H9 (cell line): ENCODE measurements at regions not wholly inside any gene's neighbourhood (a gene's known extent, or its start where the extent isn't known, plus 50 kb on each side); places are given as distances from the start of the nearest gene placed in this dataset.

Experiments used
- DNase-seq: peaks from one replicate; pipeline ENCODE4 v3.0.0-alpha.2; 2017
- H2AFZ ChIP-seq: one replicate; pipeline ENCODE4 v1.6.1; 2013; ENCODE audit warnings: mild to moderate bottlenecking, low read length, control low read depth, moderate library complexity
- H2AK5ac ChIP-seq: 2 replicates; pipeline ENCODE4 v1.6.1; 2013; ENCODE audit warnings: low read length, control low read depth, mixed read lengths; ENCODE audit not compliant: insufficient read length
- H2BK120ac ChIP-seq: one replicate; pipeline ENCODE4 v1.6.1; 2013; ENCODE audit warnings: low read depth, mild to moderate bottlenecking, low read length, control low read depth, inconsistent platforms; ENCODE audit not compliant: poor library complexity, severe bottlenecking
- H2BK12ac ChIP-seq: 2 replicates; pipeline ENCODE4 v1.6.1; 2013; ENCODE audit warnings: low read length, control low read depth, mixed read lengths, low read depth; ENCODE audit not compliant: insufficient read length
- H2BK15ac ChIP-seq: 2 replicates; pipeline ENCODE4 v1.6.1; 2013; ENCODE audit warnings: low read depth, low read length, control low read depth
- H2BK20ac ChIP-seq: one replicate; pipeline ENCODE4 v1.6.1; 2013; ENCODE audit warnings: low read depth, mild to moderate bottlenecking, low read length, control low read depth, inconsistent platforms; ENCODE audit not compliant: poor library complexity, severe bottlenecking
- H2BK5ac ChIP-seq: 2 replicates; pipeline ENCODE4 v1.6.1; 2013; ENCODE audit warnings: low read length, control low read depth, mixed read lengths; ENCODE audit not compliant: insufficient read length
- H3K14ac ChIP-seq: 2 replicates; pipeline ENCODE4 v1.6.1; 2013; ENCODE audit warnings: low read length, control low read depth; ENCODE audit not compliant: insufficient read depth
- H3K18ac ChIP-seq: 2 replicates; pipeline ENCODE4 v1.6.1; 2013; ENCODE audit warnings: low read depth, mild to moderate bottlenecking, mixed read lengths, low read length, control low read depth; ENCODE audit not compliant: insufficient read length
- H3K23ac ChIP-seq: 2 replicates; pipeline ENCODE4 v1.6.1; 2013; ENCODE audit warnings: low read length, control low read depth, mixed read lengths, low read depth; ENCODE audit not compliant: insufficient read length
- H3K23me2 ChIP-seq: 2 replicates; pipeline ENCODE4 v1.6.1; 2013; ENCODE audit warnings: low read depth, mild to moderate bottlenecking, mixed read lengths, low read length, control low read depth; ENCODE audit not compliant: insufficient read length, poor library complexity, severe bottlenecking
- H3K27ac ChIP-seq: 2 replicates; pipeline ENCODE4 v1.5.1; 2013; ENCODE audit warnings: low read length, control low read depth, mixed read lengths, low read depth; ENCODE audit not compliant: insufficient read length
- H3K27me3 ChIP-seq: 2 replicates; pipeline ENCODE4 v1.6.1; 2013; ENCODE audit warnings: low read length, control low read depth, inconsistent platforms; ENCODE audit not compliant: insufficient read depth
- H3K4ac ChIP-seq: 2 replicates; pipeline ENCODE4 v1.6.1; 2013; ENCODE audit warnings: low read depth, mild to moderate bottlenecking, control low read depth, inconsistent platforms, low read length, moderate library complexity
- H3K4me1 ChIP-seq: 2 replicates; pipeline ENCODE4 v1.6.1; 2013; ENCODE audit warnings: low read length, control low read depth, inconsistent platforms; ENCODE audit not compliant: insufficient read depth
- H3K4me2 ChIP-seq: 2 replicates; pipeline ENCODE4 v1.6.1; 2013; ENCODE audit warnings: low read length, control low read depth, mixed read lengths; ENCODE audit not compliant: insufficient read length, insufficient read depth
- H3K56ac ChIP-seq: 2 replicates; pipeline ENCODE4 v1.6.1; 2013; ENCODE audit warnings: low read depth, mild to moderate bottlenecking, mixed read lengths, low read length, control low read depth; ENCODE audit not compliant: insufficient read length
- H3K79me1 ChIP-seq: 2 replicates; pipeline ENCODE4 v1.6.1; 2013; ENCODE audit warnings: low read depth, mild to moderate bottlenecking, moderate library complexity, low read length, control low read depth, inconsistent platforms; ENCODE audit not compliant: insufficient read depth, poor library complexity, severe bottlenecking
- H3K79me2 ChIP-seq: 2 replicates; pipeline ENCODE4 v1.6.1; 2013; ENCODE audit warnings: low read length, control low read depth, inconsistent platforms; ENCODE audit not compliant: insufficient read depth
- H3K9ac ChIP-seq: 2 replicates; pipeline ENCODE4 v1.6.1; 2013; ENCODE audit warnings: low read length, control low read depth, mixed read lengths; ENCODE audit not compliant: insufficient read length; ENCODE audit errors: extremely low read depth
- H3K9me3 ChIP-seq: one replicate; pipeline ENCODE4 v1.6.1; 2013; ENCODE audit warnings: low read depth, low read length, inconsistent platforms; ENCODE audit not compliant: control insufficient read depth
- H3T11ph ChIP-seq: one replicate; pipeline ENCODE4 v1.6.1; 2013; ENCODE audit warnings: mild to moderate bottlenecking, low read length, control low read depth, inconsistent platforms
- H4K20me1 ChIP-seq: one replicate; pipeline ENCODE4 v1.6.1; 2013; ENCODE audit not compliant: control insufficient read depth, insufficient read length, insufficient read depth
- H4K5ac ChIP-seq: 2 replicates; pipeline ENCODE4 v1.6.1; 2013; ENCODE audit warnings: low read depth, mild to moderate bottlenecking, mixed read lengths, low read length, control low read depth; ENCODE audit not compliant: insufficient read length
- H4K8ac ChIP-seq: replicated peaks from 2 replicates; pipeline ENCODE4 v1.6.1; 2013; ENCODE audit warnings: low read length, control low read depth, mixed read lengths, low read depth; ENCODE audit not compliant: insufficient read length
- H4K91ac ChIP-seq: 2 replicates; pipeline ENCODE4 v1.6.1; 2013; ENCODE audit warnings: low read depth, mild to moderate bottlenecking, moderate library complexity, mixed read lengths, low read length, control low read depth; ENCODE audit not compliant: insufficient read length
- H3K27ac Mint-ChIP-seq, 3 experiments: 2 replicates in 2 of 3; 3 replicates in 1 of 3; pipeline ENCODE4 v1.8.0; 2020 to 2021; ENCODE audit warnings: mixed read lengths in 3 of 3, mild to moderate bottlenecking in 1 of 3, moderate library complexity in 1 of 3
- H3K27me3 Mint-ChIP-seq: 2 replicates; pipeline ENCODE4 v1.8.0; 2021; ENCODE audit warnings: low read depth, mild to moderate bottlenecking, moderate library complexity, mixed read lengths
- H3K36me3 Mint-ChIP-seq, 3 experiments: 2 replicates in 2 of 3; 3 replicates in 1 of 3; pipeline ENCODE4 v1.8.0; 2020 to 2021; ENCODE audit warnings: low read depth in 3 of 3, mixed read lengths in 3 of 3; ENCODE audit not compliant: insufficient read depth in 1 of 3
- H3K4me1 Mint-ChIP-seq, 2 experiments: 2 replicates each; pipeline ENCODE4 v1.8.0; 2020; ENCODE audit warnings: mixed read lengths in 2 of 2
- H3K4me3 Mint-ChIP-seq, 2 experiments: 2 replicates in 1 of 2; 3 replicates in 1 of 2; pipeline ENCODE4 v1.8.0; 2020 to 2021; ENCODE audit warnings: mild to moderate bottlenecking in 2 of 2, mixed read lengths in 2 of 2, moderate library complexity in 1 of 2
- H3K9me3 Mint-ChIP-seq, 2 experiments: 2 replicates in 1 of 2; 3 replicates in 1 of 2; pipeline ENCODE4 v1.8.0; 2020; ENCODE audit warnings: mild to moderate bottlenecking in 2 of 2, mixed read lengths in 2 of 2, moderate library complexity in 1 of 2
- WGBS: extraction: QIAGEN DNeasy Blood & Tissue Kit; methylation state at CpG from one replicate; pipeline ENCODE4 v1.1.7; 2013; ENCODE audit warnings: missing lambda C conversion rate, low lambda C conversion rate, mixed read lengths; ENCODE audit not compliant: insufficient read length; ENCODE audit errors: extremely low coverage; 5-methylcytosine and 5-hydroxymethylcytosine counted together
- TF ChIP-seq, protein P1 (sequence below): fragments of 200-600 bp; sonication (generic); conservative IDR thresholded peaks from 3 replicates; pipeline ENCODE4 v1.8.0; 2021; ENCODE audit warnings: antibody characterized with exemption, mild to moderate bottlenecking

DNA sequence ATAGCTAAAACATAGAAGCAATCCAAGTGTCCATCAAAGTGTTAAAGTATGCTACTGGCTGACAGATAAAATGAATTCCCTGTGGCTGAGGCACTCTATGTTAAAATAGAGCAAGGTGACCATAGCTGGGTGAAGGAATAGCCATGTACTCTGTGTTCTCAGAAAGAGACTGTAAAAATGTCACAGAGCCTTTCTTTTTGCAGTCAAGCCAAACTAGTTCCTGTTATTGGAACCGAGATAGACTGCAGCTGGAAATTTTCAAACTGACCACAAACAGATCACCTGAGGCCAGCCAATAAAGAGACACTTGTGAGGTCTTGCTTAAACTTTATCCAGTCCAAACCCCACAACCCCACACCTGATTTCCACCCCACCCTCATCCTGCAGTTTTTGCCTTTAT is 422.8 kb upstream of the NAALADL2 start:
- no peak overlapping the region for H2AK5ac ChIP-seq
- H3K23ac ChIP-seq: no peak overlapping the region
- no peak overlapping the region for H2BK12ac ChIP-seq
- no peaks in the 10 kb centered on the region for H3K9me3 ChIP-seq
- H4K91ac ChIP-seq: no peak overlapping the region
- H3K18ac ChIP-seq: no peak overlapping the region
- H3K23me2 ChIP-seq: peaks cover 5% of the 10 kb centered on the region
- no peaks in the 10 kb centered on the region for H3K79me2 ChIP-seq
- H3K56ac ChIP-seq: no peak overlapping the region
- TF ChIP-seq, protein P1, sequence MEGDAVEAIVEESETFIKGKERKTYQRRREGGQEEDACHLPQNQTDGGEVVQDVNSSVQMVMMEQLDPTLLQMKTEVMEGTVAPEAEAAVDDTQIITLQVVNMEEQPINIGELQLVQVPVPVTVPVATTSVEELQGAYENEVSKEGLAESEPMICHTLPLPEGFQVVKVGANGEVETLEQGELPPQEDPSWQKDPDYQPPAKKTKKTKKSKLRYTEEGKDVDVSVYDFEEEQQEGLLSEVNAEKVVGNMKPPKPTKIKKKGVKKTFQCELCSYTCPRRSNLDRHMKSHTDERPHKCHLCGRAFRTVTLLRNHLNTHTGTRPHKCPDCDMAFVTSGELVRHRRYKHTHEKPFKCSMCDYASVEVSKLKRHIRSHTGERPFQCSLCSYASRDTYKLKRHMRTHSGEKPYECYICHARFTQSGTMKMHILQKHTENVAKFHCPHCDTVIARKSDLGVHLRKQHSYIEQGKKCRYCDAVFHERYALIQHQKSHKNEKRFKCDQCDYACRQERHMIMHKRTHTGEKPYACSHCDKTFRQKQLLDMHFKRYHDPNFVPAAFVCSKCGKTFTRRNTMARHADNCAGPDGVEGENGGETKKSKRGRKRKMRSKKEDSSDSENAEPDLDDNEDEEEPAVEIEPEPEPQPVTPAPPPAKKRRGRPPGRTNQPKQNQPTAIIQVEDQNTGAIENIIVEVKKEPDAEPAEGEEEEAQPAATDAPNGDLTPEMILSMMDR: no peak
- H3K27ac ChIP-seq: no peak overlapping the region
- DNase-seq: no peak
- H3K4me1 Mint-ChIP-seq: peaks cover 17 to 22% of the 10 kb centered on the region in 2 experiments
- H4K8ac ChIP-seq: no peak overlapping the region
- H2AFZ ChIP-seq: no peak overlapping the region
- H3K14ac ChIP-seq: no peak overlapping the region
- H2BK120ac ChIP-seq: no peak overlapping the region
- H3K4me1 ChIP-seq: no peaks in the 10 kb centered on the region; the same call in 1 of the 2 replicates
- H3K4me3 Mint-ChIP-seq: no peak overlapping the region
- no peak overlapping the region for H3K27ac Mint-ChIP-seq
- WGBS: no CpG with 5 or more reads among the region's 1 CpG
- no peak overlapping the region for H3K4ac ChIP-seq
- no peak overlapping the region for H3T11ph ChIP-seq
- no peak overlapping the region for H2BK5ac ChIP-seq
- H3K36me3 Mint-ChIP-seq: no peaks in the 10 kb centered on the region
- H3K27me3 ChIP-seq: no peaks in the 10 kb centered on the region
- no peak overlapping the region for H3K9ac ChIP-seq
- no peaks in the 10 kb centered on the region for H3K27me3 Mint-ChIP-seq
- no peaks in the 10 kb centered on the region for H3K79me1 ChIP-seq
- no peak overlapping the region for H4K5ac ChIP-seq
- H2BK15ac ChIP-seq: no peak overlapping the region
- no peak overlapping the region for H3K4me2 ChIP-seq
- no peaks in the 10 kb centered on the region for H4K20me1 ChIP-seq
- no peak overlapping the region for H2BK20ac ChIP-seq
- no peaks in the 10 kb centered on the region; a peak in 1 of 5 replicates for H3K9me3 Mint-ChIP-seq
